HCT116 (cell line): ENCODE measurements at regions not wholly inside any gene's neighbourhood (a gene's known extent, or its start where the extent isn't known, plus 50 kb on each side); places are given as distances from the start of the nearest gene placed in this dataset.

Experiments
- ATAC-seq: fragments of 200-7000 bp; cut with Tn5 transposase; 2 replicates; pipeline ENCODE4 v1.9.1; 2020; ENCODE audit warnings: mild to moderate bottlenecking, moderate library complexity
- BruUV-seq: library from RNA; stranded (reverse); fragments of 400-500 nt; replicated peaks from 2 replicates; lab custom pipeline; 2021; lab: Mats Ljungman, UMichigan
- CTCF ChIA-PET: fragments of 300-600 bp; sonication (Branson Sonifier 250); formaldehyde crosslinking; loops from one replicate; lab custom pipeline; 2021; ENCODE audit warnings: antibody characterized with exemption; lab: Charles Lee
- POLR2A ChIA-PET: fragments of 300-600, 350-600 bp; sonication (Branson Sonifier 250); formaldehyde crosslinking; loops from one replicate; lab custom pipeline; 2021; ENCODE audit warnings: antibody characterized with exemption; lab: Charles Lee
- RAD21 ChIA-PET, 2 experiments: fragments of 300-600 bp; sonication (Branson Sonifier 250); formaldehyde crosslinking; loops; one replicate each; lab custom pipeline; 2023; ENCODE audit warnings: low total read pairs in 2 of 2; ENCODE audit not compliant: uncharacterized antibody in 2 of 2, unreplicated experiment in 2 of 2, low non-redundant PET in 1 of 2; lab: Charles Lee
- DNase-seq: peaks from one replicate; pipeline ENCODE4 v3.0.0-alpha.2; 2010; ENCODE audit warnings: low read depth, low spot score
- H2AFZ ChIP-seq: fragments of 200-600 bp; shearing (Covaris generic), sonication (generic); 2 replicates; pipeline ENCODE4 v1.6.1; 2017; ENCODE audit warnings: low read depth, mixed run types, mixed read lengths, antibody characterized with exemption, low read length; ENCODE audit not compliant: poor library complexity, severe bottlenecking
- H3K27ac ChIP-seq: 2 replicates; pipeline ENCODE4 v1.5.1; 2012; ENCODE audit warnings: low read depth, low read length
- H3K27me3 ChIP-seq: fragments of 200-600 bp; sonication (generic); 2 replicates; pipeline ENCODE4 v1.6.1; 2016; ENCODE audit warnings: mixed run types, low read length, mixed read lengths; ENCODE audit not compliant: insufficient read depth
- H3K36me3 ChIP-seq, 2 experiments: fragments of 200-500 bp in 1 of 2; fragments of 200-600 bp in 1 of 2; sonication (Bioruptor generic) in 1 of 2; sonication (generic) in 1 of 2; 2 replicates each; pipeline versions ENCODE4 v1.5.1 to v1.6.1; 2014 to 2016; ENCODE audit warnings: low read length in 2 of 2, inconsistent platforms in 1 of 2, mixed read lengths in 1 of 2, mixed run types in 1 of 2; ENCODE audit not compliant: insufficient read depth in 2 of 2, control insufficient read depth in 1 of 2
- H3K4me1 ChIP-seq, 2 experiments: fragments of 200-600 bp in 1 of 2; sonication (generic) in 1 of 2; 2 replicates each; pipeline versions ENCODE4 v1.5.1 to v1.6.1; 2012 to 2017; ENCODE audit warnings: low read length in 2 of 2, inconsistent platforms in 1 of 2, mild to moderate bottlenecking in 1 of 2, mixed read lengths in 1 of 2, mixed run types in 1 of 2, moderate library complexity in 1 of 2; ENCODE audit not compliant: insufficient read depth in 2 of 2, control insufficient read depth in 1 of 2
- H3K4me2 ChIP-seq: fragments of 200-600 bp; sonication (generic); 2 replicates; pipeline ENCODE4 v1.6.1; 2017; ENCODE audit warnings: mixed run types, low read length, mixed read lengths
- H3K4me3 ChIP-seq, 2 experiments: fragments of 200-600 bp in 1 of 2; sonication (generic) in 1 of 2; replicated peaks in 1 of 2; 2 replicates each; pipeline ENCODE4 v1.5.1; 2011 to 2016; ENCODE audit warnings: low read length in 2 of 2, control low read depth in 1 of 2, low read depth in 1 of 2, mild to moderate bottlenecking in 1 of 2, mixed read lengths in 1 of 2, mixed run types in 1 of 2
- H3K79me2 ChIP-seq: fragments of 200-600 bp; sonication (generic); 2 replicates; pipeline ENCODE4 v1.6.1; 2017; ENCODE audit warnings: mild to moderate bottlenecking, mixed run types, low read length, moderate library complexity, mixed read lengths; ENCODE audit not compliant: insufficient read depth
- H3K9ac ChIP-seq: fragments of 200-600 bp; sonication (generic); 2 replicates; pipeline ENCODE4 v1.6.1; 2016; ENCODE audit warnings: low read length, mixed read lengths
- H3K9me2 ChIP-seq: fragments of 200-600 bp; sonication (generic), shearing (Covaris generic); 2 replicates; pipeline ENCODE4 v1.6.1; 2017; ENCODE audit warnings: mixed run types, mild to moderate bottlenecking, moderate library complexity; ENCODE audit not compliant: insufficient read depth
- H3K9me3 ChIP-seq, 2 experiments: fragments of 200-500 bp in 1 of 2; fragments of 200-600 bp in 1 of 2; sonication (Bioruptor generic) in 1 of 2; sonication (generic) in 1 of 2; 2 replicates each; pipeline ENCODE4 v1.6.1; 2014 to 2017; ENCODE audit warnings: low read length in 2 of 2, mixed read lengths in 2 of 2, inconsistent platforms in 1 of 2, low read depth in 1 of 2, mild to moderate bottlenecking in 1 of 2, mixed run types in 1 of 2, moderate library complexity in 1 of 2; ENCODE audit not compliant: control insufficient read depth in 1 of 2, insufficient read depth in 1 of 2
- H4K20me1 ChIP-seq: fragments of 200-600 bp; sonication (generic), shearing (Covaris generic); 2 replicates; pipeline ENCODE4 v1.6.1; 2017; ENCODE audit warnings: mixed run types, mild to moderate bottlenecking, moderate library complexity; ENCODE audit not compliant: insufficient read depth
- ATF3 ChIP-seq: IDR thresholded peaks from 2 replicates; pipeline ENCODE4 v1.6.1; 2012
- CBX3 ChIP-seq: IDR thresholded peaks from 2 replicates; pipeline ENCODE4 v1.6.1; 2012; ENCODE audit warnings: low read depth
- CEBPB ChIP-seq: IDR thresholded peaks from 2 replicates; pipeline ENCODE4 v1.6.1; 2012; ENCODE audit warnings: low read depth
- CTCF ChIP-seq, 3 experiments: fragments of 200-600 bp in 1 of 3; sonication (generic) in 1 of 3; IDR thresholded peaks in 2 of 3; conservative IDR thresholded peaks in 1 of 3; 2 replicates each; pipeline ENCODE4 v1.5.1; 2012 to 2017; ENCODE audit warnings: low read depth in 2 of 3, low read length in 2 of 3, antibody characterized with exemption in 1 of 3, borderline replicate concordance in 1 of 3, control low read depth in 1 of 3, mild to moderate bottlenecking in 1 of 3, mixed read lengths in 1 of 3, mixed run types in 1 of 3, moderate library complexity in 1 of 3; ENCODE audit not compliant: insufficient read depth in 1 of 3
- EZH2phosphoT487 ChIP-seq: fragments of 200-600 bp; IDR thresholded peaks from 2 replicates; pipeline ENCODE4 v1.6.1; 2018; ENCODE audit warnings: antibody characterized with exemption, borderline replicate concordance
- FOSL1 ChIP-seq: IDR thresholded peaks from 2 replicates; pipeline ENCODE4 v1.6.1; 2012; ENCODE audit warnings: low read depth
- JUND ChIP-seq: IDR thresholded peaks from 2 replicates; pipeline ENCODE4 v1.6.1; 2012
- MAX ChIP-seq: IDR thresholded peaks from 2 replicates; pipeline ENCODE4 v1.6.1; 2012
- POLR2A ChIP-seq: IDR thresholded peaks from 2 replicates; pipeline ENCODE4 v1.7.0; 2011; ENCODE audit warnings: borderline replicate concordance; ENCODE audit not compliant: insufficient read depth, insufficient read length; ENCODE audit errors: extremely low read depth
- POLR2AphosphoS5 ChIP-seq: IDR thresholded peaks from 2 replicates; pipeline ENCODE4 v1.6.1; 2011; ENCODE audit warnings: mild to moderate bottlenecking, low read depth, low read length, moderate library complexity
- RAD21 ChIP-seq: IDR thresholded peaks from 2 replicates; pipeline ENCODE4 v1.6.1; 2012; ENCODE audit warnings: low read depth, mild to moderate bottlenecking
- SIN3A ChIP-seq: IDR thresholded peaks from 2 replicates; pipeline ENCODE4 v1.6.1; 2012; ENCODE audit warnings: low read depth
- SP1 ChIP-seq: IDR thresholded peaks from 2 replicates; pipeline ENCODE4 v1.6.1; 2012; ENCODE audit warnings: low read depth
- SRF ChIP-seq: IDR thresholded peaks from 2 replicates; pipeline ENCODE4 v1.6.1; 2012; ENCODE audit warnings: low read depth
- TCF7L2 ChIP-seq: IDR thresholded peaks from 2 replicates; pipeline ENCODE4 v1.7.0; 2011; ENCODE audit warnings: borderline replicate concordance, inconsistent platforms; ENCODE audit not compliant: insufficient read depth, insufficient read length; ENCODE audit errors: extremely low read depth
- YY1 ChIP-seq: IDR thresholded peaks from 2 replicates; pipeline ENCODE4 v1.6.1; 2011; ENCODE audit warnings: low read length, low read depth, moderate library complexity, mild to moderate bottlenecking; ENCODE audit not compliant: insufficient replicate concordance; ENCODE audit errors: extremely low read depth
- intact Hi-C: fragments of 100-400 bp; cut with micrococcal nuclease; formaldehyde crosslinking; loops from 2 replicates; pipeline ENCODE4 v1.10.0; 2022
- TF ChIP-seq, protein P1 (sequence below): IDR thresholded peaks from 2 replicates; pipeline ENCODE4 v1.6.1; 2012; ENCODE audit warnings: low read depth
- TF ChIP-seq, protein P2 (sequence below): IDR thresholded peaks from 2 replicates; pipeline ENCODE4 v1.6.1; 2011; ENCODE audit warnings: mild to moderate bottlenecking, low read length, moderate library complexity; ENCODE audit not compliant: insufficient replicate concordance; ENCODE audit errors: extremely low read depth

DNA sequence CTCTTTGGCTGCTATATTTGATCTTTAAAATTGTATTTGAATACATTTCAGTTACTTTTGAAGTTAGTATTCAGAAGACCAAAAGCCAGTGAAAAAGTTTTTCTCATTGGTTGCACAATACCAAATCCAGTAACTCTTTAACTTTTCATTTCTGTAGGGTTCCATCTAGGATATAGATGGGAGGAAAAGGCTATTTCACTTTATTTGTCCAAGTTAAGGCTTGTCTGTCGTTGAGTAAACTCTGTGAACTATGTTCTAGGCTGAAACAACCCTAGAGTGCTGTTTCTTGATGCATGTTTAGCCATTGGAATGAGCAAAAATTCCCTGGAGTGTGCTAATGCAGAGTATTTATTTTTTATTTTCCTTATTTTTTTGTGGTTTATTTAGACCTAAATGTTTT, 834.7 kb upstream of the KCND2 start:
- no peak overlapping the region for H3K4me2 ChIP-seq
- no peaks in the 10 kb centered on the region for H3K9me3 ChIP-seq
- ATAC-seq, result no peak
- no peak overlapping the region for H3K4me3 ChIP-seq
- no peak overlapping the region for H3K27ac ChIP-seq
- BruUV-seq, result no TSS peak
- TF ChIP-seq MAX (no peak), SIN3A (no peak), FOSL1 (no peak), YY1 (no peak), TCF7L2 (no peak), CBX3 (no peak), JUND (no peak), RAD21 (no peak), CTCF (IDR thresholded peaks at IDR 0.05 in 2 of 3, conservative IDR thresholded peaks at IDR 0.05 in 1 of 3; ENCODE audit: borderline replicate concordance in 1 of 3, insufficient read depth in 1 of 3, low read depth in 2 of 3, low read length in 2 of 3) (no peak), SRF (no peak), POLR2AphosphoS5 (no peak), CEBPB (no peak), ATF3 (no peak), SP1 (no peak), EZH2phosphoT487 (no peak), POLR2A (no peak)
- TF ChIP-seq, protein P1, sequence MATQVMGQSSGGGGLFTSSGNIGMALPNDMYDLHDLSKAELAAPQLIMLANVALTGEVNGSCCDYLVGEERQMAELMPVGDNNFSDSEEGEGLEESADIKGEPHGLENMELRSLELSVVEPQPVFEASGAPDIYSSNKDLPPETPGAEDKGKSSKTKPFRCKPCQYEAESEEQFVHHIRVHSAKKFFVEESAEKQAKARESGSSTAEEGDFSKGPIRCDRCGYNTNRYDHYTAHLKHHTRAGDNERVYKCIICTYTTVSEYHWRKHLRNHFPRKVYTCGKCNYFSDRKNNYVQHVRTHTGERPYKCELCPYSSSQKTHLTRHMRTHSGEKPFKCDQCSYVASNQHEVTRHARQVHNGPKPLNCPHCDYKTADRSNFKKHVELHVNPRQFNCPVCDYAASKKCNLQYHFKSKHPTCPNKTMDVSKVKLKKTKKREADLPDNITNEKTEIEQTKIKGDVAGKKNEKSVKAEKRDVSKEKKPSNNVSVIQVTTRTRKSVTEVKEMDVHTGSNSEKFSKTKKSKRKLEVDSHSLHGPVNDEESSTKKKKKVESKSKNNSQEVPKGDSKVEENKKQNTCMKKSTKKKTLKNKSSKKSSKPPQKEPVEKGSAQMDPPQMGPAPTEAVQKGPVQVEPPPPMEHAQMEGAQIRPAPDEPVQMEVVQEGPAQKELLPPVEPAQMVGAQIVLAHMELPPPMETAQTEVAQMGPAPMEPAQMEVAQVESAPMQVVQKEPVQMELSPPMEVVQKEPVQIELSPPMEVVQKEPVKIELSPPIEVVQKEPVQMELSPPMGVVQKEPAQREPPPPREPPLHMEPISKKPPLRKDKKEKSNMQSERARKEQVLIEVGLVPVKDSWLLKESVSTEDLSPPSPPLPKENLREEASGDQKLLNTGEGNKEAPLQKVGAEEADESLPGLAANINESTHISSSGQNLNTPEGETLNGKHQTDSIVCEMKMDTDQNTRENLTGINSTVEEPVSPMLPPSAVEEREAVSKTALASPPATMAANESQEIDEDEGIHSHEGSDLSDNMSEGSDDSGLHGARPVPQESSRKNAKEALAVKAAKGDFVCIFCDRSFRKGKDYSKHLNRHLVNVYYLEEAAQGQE, result no peak
- TF ChIP-seq, protein P2, sequence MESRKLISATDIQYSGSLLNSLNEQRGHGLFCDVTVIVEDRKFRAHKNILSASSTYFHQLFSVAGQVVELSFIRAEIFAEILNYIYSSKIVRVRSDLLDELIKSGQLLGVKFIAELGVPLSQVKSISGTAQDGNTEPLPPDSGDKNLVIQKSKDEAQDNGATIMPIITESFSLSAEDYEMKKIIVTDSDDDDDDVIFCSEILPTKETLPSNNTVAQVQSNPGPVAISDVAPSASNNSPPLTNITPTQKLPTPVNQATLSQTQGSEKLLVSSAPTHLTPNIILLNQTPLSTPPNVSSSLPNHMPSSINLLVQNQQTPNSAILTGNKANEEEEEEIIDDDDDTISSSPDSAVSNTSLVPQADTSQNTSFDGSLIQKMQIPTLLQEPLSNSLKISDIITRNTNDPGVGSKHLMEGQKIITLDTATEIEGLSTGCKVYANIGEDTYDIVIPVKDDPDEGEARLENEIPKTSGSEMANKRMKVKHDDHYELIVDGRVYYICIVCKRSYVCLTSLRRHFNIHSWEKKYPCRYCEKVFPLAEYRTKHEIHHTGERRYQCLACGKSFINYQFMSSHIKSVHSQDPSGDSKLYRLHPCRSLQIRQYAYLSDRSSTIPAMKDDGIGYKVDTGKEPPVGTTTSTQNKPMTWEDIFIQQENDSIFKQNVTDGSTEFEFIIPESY, result no peak
- CTCF ChIA-PET, result no interaction called here
- no peaks in the 10 kb centered on the region for H3K79me2 ChIP-seq
- intact Hi-C loops, result no loop called here
- no peaks in the 10 kb centered on the region for H3K4me1 ChIP-seq
- H3K27me3 ChIP-seq, result no peaks in the 10 kb centered on the region
- H3K9ac ChIP-seq, result no peak overlapping the region
- no peak overlapping the region for H2AFZ ChIP-seq
- H4K20me1 ChIP-seq, result no peaks in the 10 kb centered on the region
- RAD21 ChIA-PET, result no interaction called here
- no peak for DNase-seq
- no peaks in the 10 kb centered on the region for H3K9me2 ChIP-seq
- POLR2A ChIA-PET, result no interaction called here
- no peaks in the 10 kb centered on the region for H3K36me3 ChIP-seq
